ENCODE measurements at regions not wholly inside any gene's neighbourhood (a gene's known extent, or its start where the extent isn't known, plus 50 kb on each side); places are given as distances from the start of the nearest gene placed in this dataset.

GRCh38 chr2:7620255-7620654, 703.0 kb downstream of the RNF144A start:
- no peak overlapping the region for H2AFZ ChIP-seq (replicated peaks)
- H4K20me1 ChIP-seq (ENCODE audit: low read depth), result no peaks in the 10 kb centered on the region
- no peak overlapping the region for H3K4me3 ChIP-seq
- TF ChIP-seq EZH2 (IDR thresholded peaks at IDR 0.05) (no peak), CTCF (IDR thresholded peaks at IDR 0.05) (no peak), EZH2phosphoT487 (IDR thresholded peaks at IDR 0.05) (no peak)
- peak; percentile 15 for DNase-seq (ENCODE audit: low spot score)
- Mint-ChIP-seq H3K36me3 (no peaks in the 10 kb centered on the region), H3K27ac (no peak overlapping the region), H3K27me3 (ENCODE audit: insufficient read depth, low read depth) (no peaks in the 10 kb centered on the region), H3K9me3 (no peaks in the 10 kb centered on the region), H3K4me3 (no peak overlapping the region), H3K4me1 (peaks cover 23% of the 10 kb centered on the region)
- no peaks in the 10 kb centered on the region for H3K27me3 ChIP-seq
- H3K4me2 ChIP-seq, result no peak overlapping the region
- H3F3A ChIP-seq (ENCODE audit: low read depth), result no peaks in the 10 kb centered on the region
- no peaks in the 10 kb centered on the region for H3K9me3 ChIP-seq (ENCODE audit: low read depth)
- no peaks in the 10 kb centered on the region for H3K36me3 ChIP-seq
- H3K4me1 ChIP-seq, result peaks cover 19% of the 10 kb centered on the region
- no peaks in the 10 kb centered on the region for H3K79me2 ChIP-seq (ENCODE audit: low read depth)
- no peak overlapping the region for H3K9ac ChIP-seq
- H3K27ac ChIP-seq, result no peak overlapping the region

DNA sequence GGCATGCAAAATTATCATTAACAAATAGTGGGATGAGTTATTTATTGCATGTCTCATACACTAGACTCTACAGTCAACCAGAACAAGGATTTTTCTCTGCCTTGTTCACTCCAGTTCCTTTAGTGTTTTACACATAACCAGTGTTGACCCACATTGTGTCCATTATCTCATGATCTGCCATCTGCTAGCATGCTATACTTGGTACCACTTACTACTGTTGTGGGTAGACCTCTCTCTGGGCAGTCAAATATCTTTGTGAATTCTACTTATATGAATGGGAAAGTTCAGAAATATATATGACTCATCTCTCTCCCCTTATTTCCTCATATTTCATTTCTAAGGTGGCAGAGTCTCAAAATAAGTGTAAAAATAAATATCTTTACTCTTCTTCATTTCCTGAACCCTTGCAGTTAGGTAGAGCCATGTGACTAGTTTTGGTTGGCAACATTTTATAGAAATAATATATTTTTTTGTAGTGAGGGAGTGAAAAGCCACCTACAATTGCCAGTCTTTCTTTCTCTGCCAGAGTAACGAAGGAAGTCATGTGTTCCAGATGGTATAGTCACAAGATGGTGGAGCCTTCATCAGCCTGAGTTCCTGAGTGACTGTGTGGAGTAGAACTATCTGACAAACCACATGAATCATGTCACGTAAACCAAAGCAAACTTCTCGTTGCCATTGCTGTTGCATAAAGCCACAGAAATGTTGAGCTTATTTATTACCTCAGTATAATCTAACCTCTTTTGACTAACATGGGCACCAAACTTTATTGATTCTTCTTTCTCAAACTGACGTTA, 704.0 kb downstream of the RNF144A start:
- Histone ChIP-seq H3F3A (ENCODE audit: low read depth) (no peaks in the 10 kb centered on the region), H3K4me2 (no peak overlapping the region), H3K36me3 (no peaks in the 10 kb centered on the region), H3K27me3 (no peaks in the 10 kb centered on the region), H2AFZ (replicated peaks) (no peak overlapping the region), H3K4me3 (no peak overlapping the region), H3K9ac (no peak overlapping the region), H3K27ac (no peak overlapping the region), H3K4me1 (peaks cover 19% of the 10 kb centered on the region), H3K9me3 (ENCODE audit: low read depth) (no peaks in the 10 kb centered on the region), H4K20me1 (ENCODE audit: low read depth) (no peaks in the 10 kb centered on the region), H3K79me2 (ENCODE audit: low read depth) (no peaks in the 10 kb centered on the region)
- no peaks in the 10 kb centered on the region for H3K36me3 Mint-ChIP-seq
- H3K4me1 Mint-ChIP-seq, result peaks cover 23% of the 10 kb centered on the region
- no peak for TF ChIP-seq EZH2 (IDR thresholded peaks at IDR 0.05)
- TF ChIP-seq EZH2phosphoT487 (IDR thresholded peaks at IDR 0.05), result no peak
- no peak for TF ChIP-seq CTCF (IDR thresholded peaks at IDR 0.05)
- H3K27ac Mint-ChIP-seq, result no peak overlapping the region
- H3K27me3 Mint-ChIP-seq (ENCODE audit: insufficient read depth, low read depth), result no peaks in the 10 kb centered on the region
- no peak overlapping the region for H3K4me3 Mint-ChIP-seq
- DNase-seq (ENCODE audit: low spot score), result no peak
- no peaks in the 10 kb centered on the region for H3K9me3 Mint-ChIP-seq

DNA sequence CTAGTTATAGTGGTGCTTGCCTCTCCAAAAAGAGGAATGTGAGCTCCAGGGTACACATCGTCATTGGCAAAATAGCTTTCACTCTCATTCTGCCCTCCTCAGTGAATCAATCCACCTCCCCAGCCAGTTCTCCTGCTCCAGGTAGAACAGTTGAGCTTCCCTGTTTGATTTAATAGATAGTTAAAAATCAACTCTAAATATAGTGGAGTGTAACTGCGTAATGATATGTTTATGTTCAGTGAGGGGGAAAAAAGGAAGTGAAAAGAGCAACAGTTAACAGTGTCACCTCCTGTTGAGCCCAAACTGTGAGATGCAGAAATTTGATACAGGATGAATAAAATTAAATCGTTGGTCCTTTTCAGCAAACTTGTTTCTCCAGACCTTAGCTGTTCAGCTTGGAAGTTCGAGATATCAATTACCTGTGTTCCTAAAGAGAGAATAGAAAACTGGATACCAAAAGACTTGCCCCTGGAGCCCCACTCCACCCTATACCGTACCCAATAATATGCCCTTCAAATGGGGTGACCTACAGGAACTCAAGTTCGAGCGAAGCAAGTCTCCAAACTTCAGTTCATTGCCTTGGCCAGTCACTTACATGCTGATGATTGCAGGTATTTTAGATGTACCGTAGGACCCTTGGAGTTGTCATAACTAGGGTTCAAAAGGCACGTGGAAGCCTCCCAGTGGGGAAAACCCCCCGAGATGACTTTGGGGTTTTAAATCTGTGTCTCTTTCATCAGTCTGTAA, 708.4 kb downstream of the RNF144A start:
- H3K9me3 Mint-ChIP-seq, result no peaks in the 10 kb centered on the region
- no peaks in the 10 kb centered on the region for H3K27me3 Mint-ChIP-seq (ENCODE audit: insufficient read depth, low read depth)
- no peak for TF ChIP-seq EZH2phosphoT487 (IDR thresholded peaks at IDR 0.05)
- no peak for TF ChIP-seq EZH2 (IDR thresholded peaks at IDR 0.05)
- no peak for TF ChIP-seq CTCF (IDR thresholded peaks at IDR 0.05)
- H3K27ac Mint-ChIP-seq, result no peak overlapping the region
- Histone ChIP-seq H3K9ac (no peak overlapping the region), H3K36me3 (no peaks in the 10 kb centered on the region), H3F3A (ENCODE audit: low read depth) (no peaks in the 10 kb centered on the region), H3K27ac (no peak overlapping the region), H2AFZ (replicated peaks) (no peak overlapping the region), H4K20me1 (ENCODE audit: low read depth) (no peaks in the 10 kb centered on the region), H3K4me1 (peaks cover under 1% of the 10 kb centered on the region), H3K27me3 (no peaks in the 10 kb centered on the region), H3K79me2 (ENCODE audit: low read depth) (no peaks in the 10 kb centered on the region), H3K4me2 (no peak overlapping the region), H3K9me3 (ENCODE audit: low read depth) (no peaks in the 10 kb centered on the region), H3K4me3 (no peak overlapping the region)
- no peaks in the 10 kb centered on the region for H3K4me1 Mint-ChIP-seq
- no peak overlapping the region for H3K4me3 Mint-ChIP-seq
- no peaks in the 10 kb centered on the region for H3K36me3 Mint-ChIP-seq
- no peak for DNase-seq (ENCODE audit: low spot score)
